ENCODE measurements at regions not wholly inside any gene's neighbourhood (a gene's known extent, or its start where the extent isn't known, plus 50 kb on each side); places are given as distances from the start of the nearest gene placed in this dataset.

DNA sequence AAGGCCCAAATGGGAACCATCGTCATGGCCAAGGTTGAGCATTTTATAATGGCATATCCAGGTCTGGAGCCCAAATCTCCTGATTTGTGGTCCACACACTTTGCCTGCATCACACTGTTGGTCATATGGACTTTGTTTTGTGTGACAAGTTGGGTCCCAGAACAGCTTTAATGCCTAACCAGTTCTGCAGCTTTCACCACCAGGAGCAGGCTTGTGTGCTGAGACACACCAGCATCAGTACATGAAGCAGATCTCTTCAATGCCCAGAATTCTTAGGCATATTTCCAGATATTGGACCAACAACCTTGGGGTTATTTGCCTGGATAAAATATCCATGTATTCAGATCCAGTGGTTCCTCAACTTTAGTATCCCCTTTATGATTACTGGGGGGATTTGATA lies 371.3 kb downstream of the FBXW7 start:
- TF ChIP-seq, protein P1, sequence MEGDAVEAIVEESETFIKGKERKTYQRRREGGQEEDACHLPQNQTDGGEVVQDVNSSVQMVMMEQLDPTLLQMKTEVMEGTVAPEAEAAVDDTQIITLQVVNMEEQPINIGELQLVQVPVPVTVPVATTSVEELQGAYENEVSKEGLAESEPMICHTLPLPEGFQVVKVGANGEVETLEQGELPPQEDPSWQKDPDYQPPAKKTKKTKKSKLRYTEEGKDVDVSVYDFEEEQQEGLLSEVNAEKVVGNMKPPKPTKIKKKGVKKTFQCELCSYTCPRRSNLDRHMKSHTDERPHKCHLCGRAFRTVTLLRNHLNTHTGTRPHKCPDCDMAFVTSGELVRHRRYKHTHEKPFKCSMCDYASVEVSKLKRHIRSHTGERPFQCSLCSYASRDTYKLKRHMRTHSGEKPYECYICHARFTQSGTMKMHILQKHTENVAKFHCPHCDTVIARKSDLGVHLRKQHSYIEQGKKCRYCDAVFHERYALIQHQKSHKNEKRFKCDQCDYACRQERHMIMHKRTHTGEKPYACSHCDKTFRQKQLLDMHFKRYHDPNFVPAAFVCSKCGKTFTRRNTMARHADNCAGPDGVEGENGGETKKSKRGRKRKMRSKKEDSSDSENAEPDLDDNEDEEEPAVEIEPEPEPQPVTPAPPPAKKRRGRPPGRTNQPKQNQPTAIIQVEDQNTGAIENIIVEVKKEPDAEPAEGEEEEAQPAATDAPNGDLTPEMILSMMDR (IDR thresholded peaks at IDR 0.05) = no peak
- TF ChIP-seq POLR2AphosphoS5 (IDR thresholded peaks at IDR 0.05) = no peak
